HG03565 (cell line): ENCODE measurements at regions not wholly inside any gene's neighbourhood (a gene's known extent, or its start where the extent isn't known, plus 50 kb on each side); places are given as distances from the start of the nearest gene placed in this dataset.
A peak's percentile ranks its signal among the peaks of the same experiment; 100 is the strongest.
"Not testable (repeated sequence)": the region's sequence is repeated elsewhere in the genome, so short reads cannot be mapped to it uniquely, and the experiment has no call there.

Experiments
- ATAC-seq: cut with Tn5 transposase; IDR thresholded peaks from one replicate; pipeline ENCODE4 v1.9.1; 2021; ENCODE audit warnings: mild to moderate bottlenecking, moderate library complexity; ENCODE audit not compliant: unreplicated experiment

- no peak for ATAC-seq
Observed at GRCh38 chr21:23578027-23578426, 2029.3 kb downstream of the MRPL39 start.

DNA sequence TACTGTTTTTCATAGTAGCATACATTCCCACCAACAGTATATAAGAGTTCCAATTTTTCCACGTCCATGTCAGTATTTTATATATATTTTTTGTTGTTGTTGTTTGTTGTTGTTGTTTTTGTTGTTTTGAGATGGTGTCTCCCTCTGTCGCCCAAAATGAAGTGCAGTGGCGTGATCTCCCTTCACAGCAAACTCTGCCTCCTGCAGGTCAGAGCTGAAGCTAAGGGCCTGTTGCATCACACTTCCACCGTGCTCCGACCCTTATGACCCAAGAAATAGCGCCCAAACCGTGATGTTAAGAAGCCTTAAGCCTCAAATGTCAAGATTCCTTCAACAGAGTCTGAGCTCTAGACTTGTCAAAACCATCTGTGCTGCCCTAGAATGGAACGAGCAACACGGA, 2032.3 kb downstream of the MRPL39 start:
- ATAC-seq: no peak

DNA sequence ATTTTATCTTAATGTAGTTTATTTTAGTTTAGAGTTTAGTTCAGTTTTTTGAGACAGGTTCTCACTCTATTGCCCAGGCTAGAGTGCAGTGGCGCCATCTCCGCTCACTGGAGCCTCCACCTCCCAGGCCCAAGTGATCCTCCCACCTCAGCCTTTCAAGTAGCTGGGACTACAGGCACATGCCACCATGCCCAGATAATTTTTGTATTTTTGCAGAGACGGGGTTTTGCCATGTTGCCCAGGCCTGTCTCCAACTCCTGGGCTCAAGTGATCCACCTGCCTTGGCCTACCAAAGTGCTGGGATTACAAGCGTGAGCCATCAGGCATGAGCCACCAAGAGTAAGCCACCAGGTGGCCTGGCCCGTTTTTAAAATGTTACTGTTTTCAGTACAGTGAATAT, 2058.4 kb downstream of the MRPL39 start:
- ATAC-seq: not testable (repeated sequence)

DNA sequence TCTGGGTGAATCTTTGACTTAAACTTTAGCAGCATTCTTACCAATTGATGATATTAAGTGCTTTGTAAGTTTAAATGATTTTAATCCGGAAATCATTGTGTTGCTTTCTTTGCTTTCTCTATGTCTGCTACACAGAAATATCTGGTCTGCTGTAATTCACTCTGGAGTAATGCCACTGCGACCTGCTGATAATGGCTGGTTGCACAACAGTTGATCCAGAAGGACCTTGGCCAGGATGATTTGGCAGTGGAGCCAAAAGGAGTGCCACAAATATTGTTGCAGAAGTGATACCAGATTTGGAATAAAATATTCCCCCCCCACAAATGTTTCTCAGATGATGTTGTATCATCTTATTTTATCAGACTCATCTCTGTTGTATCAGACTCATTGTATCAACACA, 2063.9 kb downstream of the MRPL39 start:
- ATAC-seq: no peak

- ATAC-seq: no peak
Observed at GRCh38 chr21:23542097-23542496, 2065.2 kb downstream of the MRPL39 start.

DNA sequence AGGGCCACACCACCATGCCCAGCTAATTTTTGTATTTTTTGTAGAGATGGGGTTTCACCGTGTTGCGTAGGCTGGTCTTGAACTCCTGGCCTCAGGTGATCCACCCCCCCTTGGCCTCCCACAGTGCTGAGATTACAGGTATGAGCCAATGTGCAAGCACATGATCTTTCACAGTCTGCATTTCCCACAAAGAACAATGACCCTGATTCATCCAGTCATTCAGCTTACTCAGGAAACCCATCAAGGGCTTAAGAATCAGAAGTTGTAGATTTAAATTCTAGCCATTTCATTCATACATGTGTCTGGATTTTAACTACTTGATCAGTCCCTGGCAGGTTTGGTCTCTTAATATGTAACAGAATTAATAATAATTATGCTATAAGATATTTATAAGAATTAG, 2065.7 kb downstream of the MRPL39 start:
- ATAC-seq: no peak

DNA sequence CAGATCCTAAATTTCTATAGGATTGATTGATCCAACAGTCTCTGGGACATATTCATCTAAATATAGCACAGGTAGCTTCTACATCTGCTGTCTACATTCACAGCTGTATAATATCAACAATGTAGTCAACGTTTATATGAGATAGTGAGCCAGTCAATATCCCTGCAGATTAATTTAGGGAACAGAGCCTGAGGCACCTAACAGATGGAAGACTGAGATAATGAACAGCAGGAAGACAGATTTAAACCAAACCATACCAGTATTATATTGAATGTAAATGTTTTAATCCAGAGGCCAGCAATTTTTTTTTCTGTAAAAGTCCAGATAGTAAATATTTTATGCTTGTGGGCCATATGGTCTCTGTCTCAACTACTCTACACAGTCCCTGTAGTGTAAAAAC, 2072.4 kb downstream of the MRPL39 start:
- no peak for ATAC-seq

DNA sequence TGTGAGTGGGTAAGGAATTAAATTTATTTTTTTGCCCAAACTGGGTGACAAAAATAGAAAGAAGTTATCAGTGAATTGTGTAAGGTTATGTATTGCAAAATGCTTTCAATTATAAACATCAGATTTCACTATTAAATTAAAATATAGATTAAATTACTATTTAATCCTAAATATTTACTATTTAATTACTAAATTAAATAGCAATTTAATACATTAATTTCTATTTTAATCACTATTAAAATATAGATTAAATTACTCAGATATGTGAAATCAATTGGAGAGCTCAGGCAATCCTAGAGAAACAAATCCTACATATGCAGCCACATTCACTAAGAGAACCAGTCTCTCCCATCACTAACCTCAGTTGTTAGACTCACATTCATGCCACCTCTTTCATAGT, 2075.8 kb downstream of the MRPL39 start:
- no peak for ATAC-seq

- ATAC-seq: no peak
Observed at GRCh38 chr21:23524685-23525084, 2082.6 kb downstream of the MRPL39 start.

DNA sequence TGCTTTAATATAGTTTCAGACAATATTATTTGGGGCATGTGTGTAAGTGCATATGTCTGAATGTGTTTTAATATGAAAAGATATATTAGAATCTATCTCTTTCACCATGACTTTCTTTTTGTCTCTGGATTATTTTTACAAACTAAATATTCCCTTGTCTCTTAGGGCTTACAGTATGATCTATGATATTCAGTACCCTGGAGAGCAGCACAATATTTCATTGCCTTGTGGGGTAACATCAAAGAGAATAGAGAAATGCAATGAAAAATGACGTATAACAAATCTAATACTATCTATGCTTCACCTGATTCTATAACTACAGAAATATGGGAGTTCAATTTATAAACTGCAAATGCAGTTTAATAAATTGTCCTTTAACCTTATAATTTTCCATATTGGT, 2084.5 kb downstream of the MRPL39 start:
- no peak for ATAC-seq

DNA sequence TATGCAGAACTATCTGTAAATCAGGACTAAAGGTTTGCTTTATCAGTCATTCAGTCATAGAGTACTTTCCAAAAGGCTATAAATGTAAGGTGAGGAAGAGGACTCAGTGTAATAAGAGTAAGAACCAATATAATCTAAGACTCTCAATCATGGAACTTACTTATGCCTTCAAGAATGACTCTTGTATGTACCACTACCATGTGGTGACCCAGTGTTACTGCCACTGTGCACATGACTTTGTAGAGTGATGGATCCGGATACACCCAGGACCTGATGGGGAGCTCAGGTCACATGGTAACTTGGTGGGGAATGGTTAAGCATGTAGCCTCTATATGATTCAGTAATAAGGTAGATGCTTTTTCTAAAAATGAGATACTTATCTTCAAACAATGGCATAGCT, 2099.8 kb downstream of the MRPL39 start:
- no peak for ATAC-seq

DNA sequence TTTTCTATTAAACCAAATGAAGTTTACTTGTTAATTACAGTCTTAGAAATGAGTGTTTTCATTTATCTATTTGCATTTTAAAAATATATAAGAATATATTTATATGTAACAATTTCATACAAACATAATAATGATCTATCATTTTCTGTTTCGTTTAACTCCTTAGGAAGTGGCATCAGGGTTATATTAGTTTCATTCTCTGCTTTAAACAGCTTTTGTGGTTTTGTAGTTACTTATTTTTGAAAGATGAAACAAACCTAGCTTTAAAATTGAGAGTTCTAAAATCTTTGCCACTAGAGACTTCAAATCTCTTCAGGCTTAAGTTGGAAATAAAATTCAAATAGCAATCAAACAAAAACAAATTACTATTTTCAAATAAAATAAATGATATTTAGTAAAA, 2110.6 kb downstream of the MRPL39 start:
- ATAC-seq: peak; percentile 85

DNA sequence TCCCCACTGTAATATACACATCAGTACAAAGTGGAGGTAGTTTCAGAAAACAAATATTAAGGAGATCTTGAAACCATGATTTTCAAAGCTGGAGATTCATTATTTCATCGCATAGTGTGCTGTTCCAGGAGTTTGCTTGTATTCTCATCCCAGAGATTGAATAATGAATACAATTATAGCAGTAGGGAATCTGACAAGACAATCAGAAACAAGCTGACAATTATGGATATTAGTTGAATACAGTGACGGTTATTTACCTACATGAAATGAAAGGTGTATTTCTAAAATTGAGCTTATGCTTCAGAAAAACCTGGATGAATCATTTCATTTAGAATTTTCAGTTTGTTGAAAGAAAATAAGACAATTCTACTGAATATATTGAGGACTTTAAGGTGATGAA, 2119.0 kb downstream of the MRPL39 start:
- no peak for ATAC-seq

GRCh38 chr21:23480591-23481270, 2126.6 kb downstream of the MRPL39 start:
- no peak for ATAC-seq

DNA sequence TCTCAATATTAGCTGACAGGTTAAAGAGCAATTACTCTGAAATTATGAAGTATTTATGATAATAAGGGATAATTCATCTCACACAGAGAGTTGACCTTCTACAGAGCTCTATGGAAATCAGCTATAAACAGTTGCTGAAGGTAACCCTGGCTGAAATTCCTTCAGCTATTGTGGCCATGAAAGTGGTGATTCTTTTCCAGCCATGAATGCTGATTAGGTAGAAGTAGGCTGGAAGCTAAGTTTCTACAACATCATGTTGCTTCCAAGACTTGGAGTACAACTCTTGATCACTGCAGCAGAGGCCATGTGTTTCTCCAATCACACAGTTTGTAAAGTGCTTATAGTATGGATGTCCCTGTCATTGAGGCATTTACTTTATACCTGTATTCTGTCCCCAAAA, 2128.9 kb downstream of the MRPL39 start:
- ATAC-seq: no peak

DNA sequence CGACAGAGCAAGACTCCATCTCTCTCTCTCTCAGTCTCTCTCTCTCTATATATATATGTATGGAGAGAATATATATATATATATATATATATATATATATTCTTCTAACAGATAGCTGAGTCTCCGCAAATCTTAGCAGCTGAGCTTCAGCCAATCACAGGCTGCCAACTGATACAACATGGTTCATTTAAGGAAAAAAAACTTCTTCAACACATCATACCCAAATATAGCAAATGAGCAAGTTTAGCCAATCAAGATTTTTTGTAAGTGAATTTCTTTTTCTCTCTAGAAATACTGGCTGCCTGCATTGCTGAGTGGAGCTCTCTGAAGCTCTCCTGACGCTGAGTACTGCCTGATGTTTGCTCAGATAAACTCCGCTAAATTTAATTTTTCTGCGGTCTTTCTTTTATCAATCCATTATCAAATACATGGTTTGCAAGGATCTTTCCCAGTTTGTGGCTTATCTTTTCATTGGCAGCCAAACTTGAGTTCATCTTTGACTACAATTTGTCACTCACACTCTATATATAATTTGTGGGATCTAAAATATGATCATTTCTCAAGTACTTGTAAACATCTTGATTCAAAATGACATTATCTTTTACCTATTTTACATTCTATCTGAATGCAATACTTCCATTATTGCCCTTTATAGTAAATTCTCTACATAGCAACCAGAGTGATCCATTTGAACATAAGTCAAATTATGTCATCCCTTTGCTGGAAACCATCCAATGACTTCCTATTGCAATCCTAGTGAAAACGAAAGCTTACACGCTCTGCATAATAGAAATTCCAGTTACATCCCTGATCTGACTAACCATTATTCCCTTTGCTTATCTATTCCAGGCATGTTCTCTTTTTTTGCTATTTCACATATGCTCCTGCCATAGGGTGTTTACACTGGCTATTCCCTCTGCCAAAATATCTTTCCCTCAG, 2131.7 kb downstream of the MRPL39 start:
- no peak for ATAC-seq

DNA sequence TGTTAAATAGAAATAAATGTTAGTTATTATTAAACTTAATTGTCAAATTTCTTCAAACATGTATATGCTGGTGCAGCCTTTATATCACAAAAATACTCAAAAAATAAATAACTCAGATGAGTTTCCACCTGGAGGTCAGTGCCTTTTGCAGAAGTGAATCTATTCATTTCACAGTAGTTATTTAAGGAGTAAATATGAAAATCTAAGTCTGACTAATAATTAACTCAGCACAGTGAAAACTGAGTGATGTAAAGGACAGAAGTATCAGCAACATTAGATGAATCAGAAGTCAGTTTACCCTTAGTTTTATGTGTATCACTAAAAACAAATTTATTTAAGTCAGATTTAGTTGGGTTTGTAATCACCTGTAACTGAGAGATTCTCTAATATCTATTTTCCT, 2135.4 kb downstream of the MRPL39 start:
- ATAC-seq: peak; percentile 78

DNA sequence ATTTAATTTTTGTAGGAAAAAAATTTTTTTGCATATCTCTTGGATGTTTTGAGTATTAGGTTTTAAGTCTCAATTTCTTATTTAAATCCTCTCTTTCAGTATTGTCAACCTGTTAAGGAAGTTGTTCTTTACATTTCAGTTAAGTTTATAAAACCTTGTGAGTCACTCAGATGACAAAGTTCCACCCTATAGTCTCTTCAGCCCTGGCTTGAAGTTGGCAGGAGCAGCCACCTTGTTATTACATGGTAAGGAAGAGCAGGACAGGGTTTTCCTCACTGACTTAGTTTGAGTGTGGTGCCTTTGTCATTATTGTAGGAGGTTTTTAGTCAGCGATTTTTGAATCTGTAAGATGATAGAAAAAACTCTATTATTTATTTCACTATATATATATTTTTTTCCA, 2143.9 kb downstream of the MRPL39 start:
- ATAC-seq: no peak

- peak; percentile 56 for ATAC-seq
Observed at GRCh38 chr21:23455676-23456075, 2151.6 kb downstream of the MRPL39 start.

DNA sequence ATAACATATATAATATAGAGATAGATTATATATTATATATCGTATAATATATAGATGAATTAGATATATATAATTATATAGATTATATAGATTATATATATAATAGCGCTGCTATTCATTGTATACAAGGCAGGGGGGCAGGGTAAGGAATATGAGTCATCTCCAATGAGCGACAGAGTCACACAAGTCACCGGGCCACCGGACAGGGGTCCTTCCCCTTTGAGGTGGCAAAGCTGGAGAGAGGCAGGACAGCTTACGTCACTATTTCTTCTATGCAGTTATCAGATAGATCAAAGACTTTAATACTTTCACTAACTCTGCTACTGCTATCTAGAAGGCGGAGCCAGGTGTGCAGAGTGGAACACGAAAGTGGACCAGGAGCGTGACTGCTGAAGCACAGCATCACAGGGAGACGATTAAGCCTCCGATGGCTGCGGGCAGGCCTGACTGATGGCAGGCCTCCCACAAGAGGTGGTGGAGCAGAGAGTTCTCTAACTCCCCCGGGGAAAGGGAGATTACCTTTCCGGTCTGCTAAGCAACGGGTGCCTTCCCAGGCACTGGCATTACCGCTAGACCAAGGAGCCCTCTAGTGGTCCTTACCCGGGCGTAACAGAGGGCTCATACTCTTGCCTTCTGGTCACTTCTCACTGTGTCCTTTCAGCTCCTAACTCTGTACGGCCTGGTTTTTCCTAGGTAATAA, 2154.7 kb downstream of the MRPL39 start:
- ATAC-seq: peak; percentile 57

GRCh38 chr21:23445307-23445706, 2162.0 kb downstream of the MRPL39 start:
- ATAC-seq: no peak

DNA sequence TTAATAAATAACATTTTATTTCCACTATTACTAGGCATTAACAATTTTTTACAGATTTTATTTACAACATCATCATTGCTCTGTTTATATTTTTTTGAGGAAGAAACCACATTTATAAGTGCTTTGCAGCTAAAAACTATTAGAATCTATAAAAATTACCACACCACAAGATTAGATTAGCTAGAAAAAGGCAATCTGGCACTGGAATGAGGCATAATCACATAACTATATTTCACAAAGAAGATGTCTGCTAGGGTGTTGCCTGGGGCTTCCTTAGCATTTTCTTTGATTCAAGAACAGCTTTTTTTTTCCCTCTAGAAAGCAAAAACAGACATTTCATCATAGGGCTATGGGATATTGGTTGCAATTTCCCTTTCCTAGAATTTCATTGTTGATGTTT, 2169.2 kb downstream of the MRPL39 start:
- ATAC-seq: no peak
